HCT116 (cell line): ENCODE measurements at regions not wholly inside any gene's neighbourhood (a gene's known extent, or its start where the extent isn't known, plus 50 kb on each side); places are given as distances from the start of the nearest gene placed in this dataset.

ENCODE experiments used
- ATAC-seq: fragments of 200-7000 bp; cut with Tn5 transposase; 2 replicates; pipeline ENCODE4 v1.9.1; 2020; ENCODE audit warnings: mild to moderate bottlenecking, moderate library complexity
- BruUV-seq: library from RNA; stranded (reverse); fragments of 400-500 nt; replicated peaks from 2 replicates; lab custom pipeline; 2021; lab: Mats Ljungman, UMichigan
- CTCF ChIA-PET: fragments of 300-600 bp; sonication (Branson Sonifier 250); formaldehyde crosslinking; loops from one replicate; lab custom pipeline; 2021; ENCODE audit warnings: antibody characterized with exemption; lab: Charles Lee
- POLR2A ChIA-PET: fragments of 300-600, 350-600 bp; sonication (Branson Sonifier 250); formaldehyde crosslinking; loops from one replicate; lab custom pipeline; 2021; ENCODE audit warnings: antibody characterized with exemption; lab: Charles Lee
- RAD21 ChIA-PET, 2 experiments: fragments of 300-600 bp; sonication (Branson Sonifier 250); formaldehyde crosslinking; loops; one replicate each; lab custom pipeline; 2023; ENCODE audit warnings: low total read pairs in 2 of 2; ENCODE audit not compliant: uncharacterized antibody in 2 of 2, unreplicated experiment in 2 of 2, low non-redundant PET in 1 of 2; lab: Charles Lee
- DNase-seq: peaks from one replicate; pipeline ENCODE4 v3.0.0-alpha.2; 2010; ENCODE audit warnings: low read depth, low spot score
- H2AFZ ChIP-seq: fragments of 200-600 bp; shearing (Covaris generic), sonication (generic); 2 replicates; pipeline ENCODE4 v1.6.1; 2017; ENCODE audit warnings: low read depth, mixed run types, mixed read lengths, antibody characterized with exemption, low read length; ENCODE audit not compliant: poor library complexity, severe bottlenecking
- H3K27ac ChIP-seq: 2 replicates; pipeline ENCODE4 v1.5.1; 2012; ENCODE audit warnings: low read depth, low read length
- H3K27me3 ChIP-seq: fragments of 200-600 bp; sonication (generic); 2 replicates; pipeline ENCODE4 v1.6.1; 2016; ENCODE audit warnings: mixed run types, low read length, mixed read lengths; ENCODE audit not compliant: insufficient read depth
- H3K36me3 ChIP-seq, 2 experiments: fragments of 200-500 bp in 1 of 2; fragments of 200-600 bp in 1 of 2; sonication (Bioruptor generic) in 1 of 2; sonication (generic) in 1 of 2; 2 replicates each; pipeline versions ENCODE4 v1.5.1 to v1.6.1; 2014 to 2016; ENCODE audit warnings: low read length in 2 of 2, inconsistent platforms in 1 of 2, mixed read lengths in 1 of 2, mixed run types in 1 of 2; ENCODE audit not compliant: insufficient read depth in 2 of 2, control insufficient read depth in 1 of 2
- H3K4me1 ChIP-seq, 2 experiments: fragments of 200-600 bp in 1 of 2; sonication (generic) in 1 of 2; 2 replicates each; pipeline versions ENCODE4 v1.5.1 to v1.6.1; 2012 to 2017; ENCODE audit warnings: low read length in 2 of 2, inconsistent platforms in 1 of 2, mild to moderate bottlenecking in 1 of 2, mixed read lengths in 1 of 2, mixed run types in 1 of 2, moderate library complexity in 1 of 2; ENCODE audit not compliant: insufficient read depth in 2 of 2, control insufficient read depth in 1 of 2
- H3K4me2 ChIP-seq: fragments of 200-600 bp; sonication (generic); 2 replicates; pipeline ENCODE4 v1.6.1; 2017; ENCODE audit warnings: mixed run types, low read length, mixed read lengths
- H3K4me3 ChIP-seq, 2 experiments: fragments of 200-600 bp in 1 of 2; sonication (generic) in 1 of 2; replicated peaks in 1 of 2; 2 replicates each; pipeline ENCODE4 v1.5.1; 2011 to 2016; ENCODE audit warnings: low read length in 2 of 2, control low read depth in 1 of 2, low read depth in 1 of 2, mild to moderate bottlenecking in 1 of 2, mixed read lengths in 1 of 2, mixed run types in 1 of 2
- H3K79me2 ChIP-seq: fragments of 200-600 bp; sonication (generic); 2 replicates; pipeline ENCODE4 v1.6.1; 2017; ENCODE audit warnings: mild to moderate bottlenecking, mixed run types, low read length, moderate library complexity, mixed read lengths; ENCODE audit not compliant: insufficient read depth
- H3K9ac ChIP-seq: fragments of 200-600 bp; sonication (generic); 2 replicates; pipeline ENCODE4 v1.6.1; 2016; ENCODE audit warnings: low read length, mixed read lengths
- H3K9me2 ChIP-seq: fragments of 200-600 bp; sonication (generic), shearing (Covaris generic); 2 replicates; pipeline ENCODE4 v1.6.1; 2017; ENCODE audit warnings: mixed run types, mild to moderate bottlenecking, moderate library complexity; ENCODE audit not compliant: insufficient read depth
- H3K9me3 ChIP-seq, 2 experiments: fragments of 200-500 bp in 1 of 2; fragments of 200-600 bp in 1 of 2; sonication (Bioruptor generic) in 1 of 2; sonication (generic) in 1 of 2; 2 replicates each; pipeline ENCODE4 v1.6.1; 2014 to 2017; ENCODE audit warnings: low read length in 2 of 2, mixed read lengths in 2 of 2, inconsistent platforms in 1 of 2, low read depth in 1 of 2, mild to moderate bottlenecking in 1 of 2, mixed run types in 1 of 2, moderate library complexity in 1 of 2; ENCODE audit not compliant: control insufficient read depth in 1 of 2, insufficient read depth in 1 of 2
- H4K20me1 ChIP-seq: fragments of 200-600 bp; sonication (generic), shearing (Covaris generic); 2 replicates; pipeline ENCODE4 v1.6.1; 2017; ENCODE audit warnings: mixed run types, mild to moderate bottlenecking, moderate library complexity; ENCODE audit not compliant: insufficient read depth
- CBX3 ChIP-seq: IDR thresholded peaks from 2 replicates; pipeline ENCODE4 v1.6.1; 2012; ENCODE audit warnings: low read depth
- CEBPB ChIP-seq: IDR thresholded peaks from 2 replicates; pipeline ENCODE4 v1.6.1; 2012; ENCODE audit warnings: low read depth
- EGR1 ChIP-seq: IDR thresholded peaks from 2 replicates; pipeline ENCODE4 v1.6.1; 2012; ENCODE audit warnings: low read depth
- EZH2 ChIP-seq: fragments of 200-600 bp; sonication (generic); IDR thresholded peaks from 2 replicates; pipeline ENCODE4 v1.6.1; 2017; ENCODE audit warnings: antibody characterized with exemption, mixed run types
- JUND ChIP-seq: IDR thresholded peaks from 2 replicates; pipeline ENCODE4 v1.6.1; 2012
- POLR2AphosphoS5 ChIP-seq: IDR thresholded peaks from 2 replicates; pipeline ENCODE4 v1.6.1; 2011; ENCODE audit warnings: mild to moderate bottlenecking, low read depth, low read length, moderate library complexity
- RAD21 ChIP-seq: IDR thresholded peaks from 2 replicates; pipeline ENCODE4 v1.6.1; 2012; ENCODE audit warnings: low read depth, mild to moderate bottlenecking
- SRF ChIP-seq: IDR thresholded peaks from 2 replicates; pipeline ENCODE4 v1.6.1; 2012; ENCODE audit warnings: low read depth
- YY1 ChIP-seq: IDR thresholded peaks from 2 replicates; pipeline ENCODE4 v1.6.1; 2011; ENCODE audit warnings: low read length, low read depth, moderate library complexity, mild to moderate bottlenecking; ENCODE audit not compliant: insufficient replicate concordance; ENCODE audit errors: extremely low read depth
- ZFX ChIP-seq: fragments of 450-650 bp; IDR thresholded peaks from 2 replicates; pipeline ENCODE4 v1.6.1; 2017
- intact Hi-C: fragments of 100-400 bp; cut with micrococcal nuclease; formaldehyde crosslinking; loops from 2 replicates; pipeline ENCODE4 v1.10.0; 2022
- TF ChIP-seq, protein P1 (sequence below): IDR thresholded peaks from 2 replicates; pipeline ENCODE4 v1.6.1; 2012; ENCODE audit warnings: low read depth
- TF ChIP-seq, protein P2 (sequence below): IDR thresholded peaks from 2 replicates; pipeline ENCODE4 v1.6.1; 2012
- TF ChIP-seq, protein P3 (sequence below), 3 experiments: fragments of 200-600 bp in 1 of 3; sonication (generic) in 1 of 3; IDR thresholded peaks in 2 of 3; conservative IDR thresholded peaks in 1 of 3; 2 replicates each; pipeline ENCODE4 v1.5.1; 2012 to 2017; ENCODE audit warnings: low read depth in 2 of 3, low read length in 2 of 3, antibody characterized with exemption in 1 of 3, borderline replicate concordance in 1 of 3, control low read depth in 1 of 3, mild to moderate bottlenecking in 1 of 3, mixed read lengths in 1 of 3, mixed run types in 1 of 3, moderate library complexity in 1 of 3; ENCODE audit not compliant: insufficient read depth in 1 of 3

DNA sequence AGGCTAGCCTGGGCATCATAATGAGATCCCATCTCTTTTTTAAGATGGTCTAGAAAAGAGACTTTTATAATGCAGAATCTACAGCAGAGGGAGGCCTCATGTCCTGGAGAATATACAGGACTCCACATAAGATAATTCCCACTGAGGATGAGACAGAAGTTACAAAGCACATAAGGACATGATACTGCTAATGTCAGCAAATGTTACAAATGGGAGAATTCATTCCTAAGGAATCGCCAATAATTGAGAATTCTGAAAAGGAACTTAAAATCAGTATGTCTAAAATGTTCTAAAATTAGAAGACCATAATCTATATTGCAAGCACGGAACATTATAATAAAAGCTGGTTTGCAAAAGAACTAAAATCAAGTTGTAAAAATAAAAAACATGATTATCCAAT lies 131.6 kb upstream of the PKDCC start:
- ChIA-PET CTCF (no interaction called here), RAD21 (no interaction called here), POLR2A (no interaction called here)
- intact Hi-C loops, result no loop called here
- Histone ChIP-seq H3K27ac (no peak overlapping the region), H3K36me3 (no peaks in the 10 kb centered on the region), H3K9ac (no peak overlapping the region), H3K79me2 (no peaks in the 10 kb centered on the region), H3K9me3 (no peaks in the 10 kb centered on the region), H3K4me1 (peaks cover 0 to 8% of the 10 kb centered on the region in 2 experiments; a peak in 1 of 4 replicates), H3K9me2 (no peaks in the 10 kb centered on the region), H3K27me3 (no peaks in the 10 kb centered on the region), H4K20me1 (no peaks in the 10 kb centered on the region), H2AFZ (no peak overlapping the region), H3K4me3 (no peak overlapping the region), H3K4me2 (no peak overlapping the region)
- BruUV-seq, result no TSS peak
- TF ChIP-seq YY1 (no peak), EGR1 (no peak), ZFX (no peak), RAD21 (no peak), CEBPB (no peak), CBX3 (no peak), POLR2AphosphoS5 (no peak), EZH2 (no peak), JUND (no peak), SRF (no peak)
- TF ChIP-seq, protein P1, sequence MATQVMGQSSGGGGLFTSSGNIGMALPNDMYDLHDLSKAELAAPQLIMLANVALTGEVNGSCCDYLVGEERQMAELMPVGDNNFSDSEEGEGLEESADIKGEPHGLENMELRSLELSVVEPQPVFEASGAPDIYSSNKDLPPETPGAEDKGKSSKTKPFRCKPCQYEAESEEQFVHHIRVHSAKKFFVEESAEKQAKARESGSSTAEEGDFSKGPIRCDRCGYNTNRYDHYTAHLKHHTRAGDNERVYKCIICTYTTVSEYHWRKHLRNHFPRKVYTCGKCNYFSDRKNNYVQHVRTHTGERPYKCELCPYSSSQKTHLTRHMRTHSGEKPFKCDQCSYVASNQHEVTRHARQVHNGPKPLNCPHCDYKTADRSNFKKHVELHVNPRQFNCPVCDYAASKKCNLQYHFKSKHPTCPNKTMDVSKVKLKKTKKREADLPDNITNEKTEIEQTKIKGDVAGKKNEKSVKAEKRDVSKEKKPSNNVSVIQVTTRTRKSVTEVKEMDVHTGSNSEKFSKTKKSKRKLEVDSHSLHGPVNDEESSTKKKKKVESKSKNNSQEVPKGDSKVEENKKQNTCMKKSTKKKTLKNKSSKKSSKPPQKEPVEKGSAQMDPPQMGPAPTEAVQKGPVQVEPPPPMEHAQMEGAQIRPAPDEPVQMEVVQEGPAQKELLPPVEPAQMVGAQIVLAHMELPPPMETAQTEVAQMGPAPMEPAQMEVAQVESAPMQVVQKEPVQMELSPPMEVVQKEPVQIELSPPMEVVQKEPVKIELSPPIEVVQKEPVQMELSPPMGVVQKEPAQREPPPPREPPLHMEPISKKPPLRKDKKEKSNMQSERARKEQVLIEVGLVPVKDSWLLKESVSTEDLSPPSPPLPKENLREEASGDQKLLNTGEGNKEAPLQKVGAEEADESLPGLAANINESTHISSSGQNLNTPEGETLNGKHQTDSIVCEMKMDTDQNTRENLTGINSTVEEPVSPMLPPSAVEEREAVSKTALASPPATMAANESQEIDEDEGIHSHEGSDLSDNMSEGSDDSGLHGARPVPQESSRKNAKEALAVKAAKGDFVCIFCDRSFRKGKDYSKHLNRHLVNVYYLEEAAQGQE, result no peak
- TF ChIP-seq, protein P2, sequence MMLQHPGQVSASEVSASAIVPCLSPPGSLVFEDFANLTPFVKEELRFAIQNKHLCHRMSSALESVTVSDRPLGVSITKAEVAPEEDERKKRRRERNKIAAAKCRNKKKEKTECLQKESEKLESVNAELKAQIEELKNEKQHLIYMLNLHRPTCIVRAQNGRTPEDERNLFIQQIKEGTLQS, result no peak
- TF ChIP-seq, protein P3, sequence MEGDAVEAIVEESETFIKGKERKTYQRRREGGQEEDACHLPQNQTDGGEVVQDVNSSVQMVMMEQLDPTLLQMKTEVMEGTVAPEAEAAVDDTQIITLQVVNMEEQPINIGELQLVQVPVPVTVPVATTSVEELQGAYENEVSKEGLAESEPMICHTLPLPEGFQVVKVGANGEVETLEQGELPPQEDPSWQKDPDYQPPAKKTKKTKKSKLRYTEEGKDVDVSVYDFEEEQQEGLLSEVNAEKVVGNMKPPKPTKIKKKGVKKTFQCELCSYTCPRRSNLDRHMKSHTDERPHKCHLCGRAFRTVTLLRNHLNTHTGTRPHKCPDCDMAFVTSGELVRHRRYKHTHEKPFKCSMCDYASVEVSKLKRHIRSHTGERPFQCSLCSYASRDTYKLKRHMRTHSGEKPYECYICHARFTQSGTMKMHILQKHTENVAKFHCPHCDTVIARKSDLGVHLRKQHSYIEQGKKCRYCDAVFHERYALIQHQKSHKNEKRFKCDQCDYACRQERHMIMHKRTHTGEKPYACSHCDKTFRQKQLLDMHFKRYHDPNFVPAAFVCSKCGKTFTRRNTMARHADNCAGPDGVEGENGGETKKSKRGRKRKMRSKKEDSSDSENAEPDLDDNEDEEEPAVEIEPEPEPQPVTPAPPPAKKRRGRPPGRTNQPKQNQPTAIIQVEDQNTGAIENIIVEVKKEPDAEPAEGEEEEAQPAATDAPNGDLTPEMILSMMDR (IDR thresholded peaks at IDR 0.05 in 2 of 3, conservative IDR thresholded peaks at IDR 0.05 in 1 of 3; ENCODE audit: borderline replicate concordance in 1 of 3, insufficient read depth in 1 of 3, low read depth in 2 of 3, low read length in 2 of 3), result no peak
- no peak for DNase-seq
- ATAC-seq, result no peak
